ENCODE measurements at regions not wholly inside any gene's neighbourhood (a gene's known extent, or its start where the extent isn't known, plus 50 kb on each side); places are given as distances from the start of the nearest gene placed in this dataset.

- no peak for DNase-seq
Measured at GRCh38 chr4:173917255-173917960, 366.1 kb downstream of the FBXO8 start.

DNA sequence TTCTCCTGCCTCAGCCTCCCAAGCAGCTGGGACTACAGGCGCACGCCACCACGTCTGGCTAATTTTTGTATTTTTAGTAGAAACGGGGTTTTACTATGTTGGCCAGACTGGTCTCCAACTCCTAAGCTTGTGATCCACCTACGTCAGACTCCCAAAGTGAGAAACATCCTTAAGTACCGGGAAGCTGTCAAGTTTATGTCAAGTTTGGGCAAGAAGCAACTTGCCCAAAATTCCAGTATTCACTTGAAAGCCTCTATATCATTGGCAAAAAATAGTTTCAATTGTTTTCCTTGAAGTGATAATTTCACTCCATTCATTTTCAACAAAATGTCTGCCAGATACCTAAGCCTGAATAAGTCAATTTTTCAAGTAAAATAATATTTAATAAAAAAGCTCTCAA lies 370.0 kb downstream of the FBXO8 start:
- no peak for DNase-seq

DNA sequence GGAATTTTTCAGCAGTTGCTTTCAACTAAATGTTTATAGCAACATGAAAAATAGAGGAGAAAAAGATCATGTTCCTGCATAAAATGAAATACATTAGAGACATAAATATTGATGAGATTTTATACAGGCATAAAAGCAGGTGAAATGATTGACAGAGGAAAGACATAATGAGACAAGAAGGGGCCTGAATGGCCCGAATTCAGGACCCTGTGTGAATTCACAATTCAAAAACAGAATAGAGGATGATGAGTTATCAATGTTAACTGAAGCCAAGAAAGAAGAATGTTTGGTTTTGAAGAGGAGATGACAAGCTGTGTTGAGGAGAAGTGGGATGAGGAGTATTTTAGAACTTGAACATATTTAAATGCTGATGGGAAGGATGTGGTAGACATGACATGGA lies 371.1 kb downstream of the FBXO8 start:
- DNase-seq: no peak

DNA sequence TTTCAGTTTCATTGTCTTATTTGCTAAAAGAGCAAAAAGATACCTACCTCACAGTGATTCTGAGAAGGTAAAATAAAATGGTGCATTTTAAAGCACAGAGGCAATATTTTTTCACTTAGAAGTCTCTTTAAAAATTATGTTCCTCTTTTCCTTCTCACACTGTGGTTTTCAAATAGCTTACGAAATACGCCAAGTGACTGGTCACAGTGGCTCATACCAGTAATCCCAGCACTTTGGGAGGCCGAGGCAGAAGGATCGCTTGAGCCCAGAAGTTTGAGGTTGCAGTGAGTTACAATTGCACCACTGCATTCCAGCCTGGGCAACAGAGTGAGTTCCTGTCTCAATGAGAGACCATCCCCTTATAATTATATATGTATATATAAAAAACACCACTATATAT lies 372.6 kb downstream of the FBXO8 start:
- no peak for DNase-seq

- no peak for DNase-seq
Measured at GRCh38 chr4:173909294-173909693, 374.2 kb downstream of the FBXO8 start.

GRCh38 chr4:173899813-173900212 lies 369.8 kb upstream of the HAND2 start:
- no peak for DNase-seq

DNA sequence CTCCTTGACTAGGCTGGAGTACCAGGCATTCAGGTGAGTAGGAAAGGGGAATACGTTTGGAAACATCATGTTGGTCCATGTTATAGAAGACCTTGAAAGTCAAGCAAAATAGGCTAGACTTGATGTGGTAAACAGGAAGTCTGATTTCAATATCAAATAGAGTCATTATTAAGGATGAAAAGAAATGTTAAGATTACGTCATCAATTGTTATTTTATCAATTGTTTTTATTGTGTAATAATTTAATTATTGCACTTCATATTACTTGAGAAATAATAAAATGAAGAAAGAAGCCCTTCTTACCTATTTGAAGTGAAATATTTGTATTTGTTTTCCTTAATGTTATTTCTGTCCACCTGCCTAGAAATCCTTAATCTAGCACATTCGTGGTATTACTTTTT lies 361.0 kb upstream of the HAND2 start:
- no peak for DNase-seq

- no peak for DNase-seq
Measured at GRCh38 chr4:173883821-173884220, 353.8 kb upstream of the HAND2 start.

- DNase-seq: no peak
Measured at GRCh38 chr4:173880897-173881296, 350.9 kb upstream of the HAND2 start.

- DNase-seq: no peak
Measured at GRCh38 chr4:173879509-173879908, 349.5 kb upstream of the HAND2 start.

DNA sequence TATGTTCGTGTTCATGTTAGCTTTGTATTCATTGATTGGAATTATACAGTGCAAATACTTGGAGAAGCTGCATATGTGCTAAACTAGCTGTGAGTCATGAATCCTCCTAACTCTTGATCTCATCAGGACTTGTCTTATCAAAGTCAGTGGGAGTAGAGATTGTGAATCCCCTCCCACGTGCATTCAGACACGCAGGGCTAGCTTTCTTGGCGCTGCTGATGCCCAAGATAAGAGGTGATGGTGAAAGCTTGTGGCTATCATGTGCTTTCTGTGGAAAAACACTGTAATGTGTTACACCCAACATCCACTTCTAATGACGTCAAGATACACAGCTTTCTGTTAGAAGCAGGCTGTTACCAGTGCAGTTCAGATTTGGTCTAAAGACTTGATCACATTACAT lies 348.7 kb upstream of the HAND2 start:
- no peak for DNase-seq

- no peak for DNase-seq
Measured at GRCh38 chr4:173871643-173872042, 341.6 kb upstream of the HAND2 start.

DNA sequence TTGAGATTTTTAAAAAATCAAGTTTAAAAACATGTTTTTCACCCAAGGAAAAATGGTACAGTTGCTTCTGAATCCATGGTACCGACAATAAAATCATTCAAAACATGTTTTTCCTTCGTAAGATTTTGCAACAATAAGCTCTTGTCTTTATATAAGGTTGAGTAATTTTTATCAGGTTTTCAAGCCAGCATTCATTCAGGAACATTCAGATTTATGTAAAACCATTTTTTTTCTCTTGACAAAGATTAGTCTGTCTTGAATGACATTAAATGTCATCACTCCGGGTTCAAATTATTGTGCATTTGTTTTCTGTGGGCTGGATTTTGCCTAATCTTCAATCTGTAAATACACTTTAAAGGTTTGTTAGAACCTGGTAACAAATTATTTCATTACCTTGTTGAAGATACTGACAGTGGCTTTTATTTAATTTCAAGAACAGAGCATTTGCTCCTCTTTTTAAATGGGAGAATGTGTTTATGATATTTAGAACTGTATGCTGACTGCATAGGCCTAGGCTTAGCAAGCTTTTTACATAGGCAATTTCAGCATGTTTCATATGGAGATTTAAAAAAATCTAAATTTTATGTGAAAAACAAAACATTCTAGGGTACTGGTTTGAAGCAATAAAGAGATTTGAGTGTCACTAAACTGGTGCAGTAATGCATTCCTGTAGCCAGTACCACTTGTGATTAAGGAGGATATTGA lies 336.4 kb upstream of the HAND2 start:
- DNase-seq: no peak

- DNase-seq: no peak
Measured at GRCh38 chr4:173862754-173863153, 332.7 kb upstream of the HAND2 start.

DNA sequence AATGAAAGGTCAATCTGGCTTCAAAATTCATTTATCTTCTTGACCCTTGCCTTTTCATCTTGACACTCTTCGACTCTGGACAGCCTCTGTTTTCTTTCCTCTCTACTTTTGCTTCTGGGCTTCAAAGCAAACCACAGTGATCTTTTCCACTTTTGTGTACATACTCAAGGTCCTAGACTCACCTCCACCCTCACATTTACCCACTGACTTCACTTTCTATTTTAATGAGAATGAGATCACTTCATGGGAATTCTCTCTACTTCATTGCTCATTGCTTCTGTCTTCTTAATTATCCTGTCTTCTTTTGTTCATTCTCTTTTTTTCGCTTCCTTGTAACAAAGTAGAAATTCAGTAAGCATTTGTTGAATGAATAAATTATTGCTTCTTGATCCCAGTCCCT lies 330.1 kb upstream of the HAND2 start:
- DNase-seq: no peak

DNA sequence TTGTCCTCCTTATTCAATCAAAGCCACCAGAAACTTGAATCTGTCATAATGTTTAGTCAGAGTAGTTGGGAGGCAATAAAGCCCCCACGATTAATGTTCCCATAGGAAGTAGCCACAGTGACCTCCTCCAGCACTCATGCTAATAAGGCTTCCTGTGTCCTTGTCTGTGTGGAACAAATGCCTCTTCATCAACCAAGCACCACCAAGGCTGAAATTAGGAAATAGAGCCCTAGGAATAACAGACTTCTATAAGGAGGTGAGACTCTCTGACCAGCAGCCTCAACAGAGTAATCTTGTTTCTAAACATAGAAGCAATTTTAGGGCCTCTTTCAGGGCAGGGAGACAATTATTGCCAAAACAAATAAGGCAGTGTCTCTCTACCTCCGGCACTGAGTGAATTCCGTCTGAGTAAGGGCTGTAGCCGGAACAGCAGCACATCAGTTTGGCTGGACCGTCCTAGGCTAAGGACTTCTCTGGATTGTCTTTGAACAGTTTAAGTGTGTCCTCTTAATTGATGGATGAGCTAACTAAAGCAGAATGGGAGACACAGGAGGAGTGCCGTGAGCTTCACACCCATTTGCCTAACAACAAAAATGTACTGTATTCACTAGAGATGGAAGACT lies 329.2 kb upstream of the HAND2 start:
- DNase-seq: no peak

- DNase-seq: no peak
Measured at GRCh38 chr4:173858471-173858870, 328.4 kb upstream of the HAND2 start.

GRCh38 chr4:173857828-173858227 lies 327.8 kb upstream of the HAND2 start:
- no peak for DNase-seq

DNA sequence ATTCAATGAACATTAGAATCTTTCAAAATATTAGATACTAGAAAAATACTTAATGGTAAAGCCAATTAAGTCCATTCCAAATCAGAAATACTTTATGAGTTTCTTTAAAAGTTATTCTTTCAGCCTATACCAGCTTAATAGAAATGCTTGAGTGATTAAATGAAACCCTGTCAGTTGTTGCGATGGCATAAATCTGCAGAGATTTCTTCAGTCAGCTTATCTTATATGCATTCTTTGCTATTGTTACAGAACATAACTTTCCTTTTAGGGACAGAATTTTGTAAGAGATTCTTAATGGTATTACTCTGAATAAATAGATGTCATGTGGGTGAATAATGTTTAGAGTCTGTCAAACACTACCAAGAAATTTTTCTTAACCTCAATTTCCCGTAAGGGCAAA lies 325.0 kb upstream of the HAND2 start:
- DNase-seq: no peak

- no peak for DNase-seq
Measured at GRCh38 chr4:173852775-173853174, 322.7 kb upstream of the HAND2 start.

DNA sequence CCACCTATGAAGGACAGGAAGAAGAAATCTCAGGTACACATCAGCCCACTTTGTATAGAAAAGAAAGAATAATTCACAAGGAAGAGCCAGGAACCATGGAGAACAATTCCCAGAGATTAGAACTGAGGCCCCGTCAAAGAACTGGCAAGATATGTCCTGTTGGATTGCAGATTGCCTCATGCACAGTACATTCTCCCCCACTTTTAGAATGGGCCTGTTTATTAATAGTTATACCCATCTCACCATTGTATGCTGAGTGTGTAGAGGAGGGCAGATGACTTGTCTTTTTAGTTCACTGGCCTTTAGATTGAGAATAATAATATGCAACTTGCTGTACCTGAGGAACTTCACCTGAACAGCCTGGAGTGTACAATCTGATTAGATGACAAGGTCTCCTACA lies 315.6 kb upstream of the HAND2 start:
- no peak for DNase-seq

- DNase-seq: no peak
Measured at GRCh38 chr4:173839865-173840264, 309.8 kb upstream of the HAND2 start.

DNA sequence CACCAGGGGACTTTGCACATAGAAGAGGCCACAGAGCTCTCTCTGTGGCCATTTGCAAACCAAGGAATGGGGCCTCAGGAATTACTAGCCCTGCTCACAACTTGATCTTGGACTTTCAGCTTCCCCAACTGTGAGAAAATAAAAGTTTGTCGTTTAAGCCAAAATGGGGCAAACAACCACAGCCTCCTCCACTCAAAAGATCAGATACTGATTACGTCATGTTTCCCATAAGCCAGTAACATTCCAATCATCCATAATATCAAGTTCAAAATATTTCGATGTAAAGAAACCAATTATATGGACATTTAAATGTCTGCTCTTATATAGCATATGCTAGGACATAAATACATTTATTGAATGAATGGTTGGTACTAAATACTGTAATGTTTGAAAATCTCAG lies 307.5 kb upstream of the HAND2 start:
- no peak for DNase-seq

DNA sequence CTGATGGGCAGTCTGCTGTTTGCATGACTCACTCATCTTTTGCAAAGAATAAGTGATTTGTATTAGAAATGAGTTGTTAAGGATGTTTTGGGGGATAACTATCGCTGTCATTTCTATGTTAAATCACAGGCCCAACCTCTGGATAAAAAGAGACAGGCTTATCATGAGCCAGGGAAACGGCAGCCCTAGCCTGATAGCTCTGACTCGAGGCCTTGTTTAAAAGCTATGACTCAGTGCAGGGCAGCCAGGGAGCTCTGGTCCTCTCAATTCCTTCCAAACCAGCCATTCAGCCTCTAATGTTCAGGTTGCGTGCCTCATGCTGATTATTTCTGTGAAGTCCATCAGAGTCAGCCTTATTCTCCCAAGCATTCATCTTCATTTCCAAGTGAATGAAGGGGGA lies 305.9 kb upstream of the HAND2 start:
- DNase-seq: no peak

Data from left hindlimb (tissue), 1 donor.